ENCODE measurements at regions not wholly inside any gene's neighbourhood (a gene's known extent, or its start where the extent isn't known, plus 50 kb on each side); places are given as distances from the start of the nearest gene placed in this dataset.

DNA sequence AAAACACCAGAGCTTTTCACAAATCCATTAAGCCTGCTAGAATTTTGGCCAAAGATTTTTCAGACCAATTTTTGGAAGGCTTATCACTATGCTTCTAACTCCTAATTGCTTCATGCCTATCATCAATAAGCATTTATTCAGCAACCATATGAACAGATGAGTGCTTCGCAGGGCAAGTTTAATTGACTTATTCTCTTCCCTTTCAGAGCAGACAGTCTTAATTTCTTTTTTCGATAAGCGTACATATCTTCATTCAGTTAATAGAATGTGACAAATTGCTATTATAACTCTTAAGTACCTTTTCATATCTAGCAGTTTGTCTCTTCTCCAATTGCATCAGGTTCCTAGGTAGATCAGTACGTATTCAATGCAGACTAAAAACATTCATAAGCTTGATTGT lies 298.4 kb upstream of the ANO5 start:
- TF ChIP-seq, protein P1, sequence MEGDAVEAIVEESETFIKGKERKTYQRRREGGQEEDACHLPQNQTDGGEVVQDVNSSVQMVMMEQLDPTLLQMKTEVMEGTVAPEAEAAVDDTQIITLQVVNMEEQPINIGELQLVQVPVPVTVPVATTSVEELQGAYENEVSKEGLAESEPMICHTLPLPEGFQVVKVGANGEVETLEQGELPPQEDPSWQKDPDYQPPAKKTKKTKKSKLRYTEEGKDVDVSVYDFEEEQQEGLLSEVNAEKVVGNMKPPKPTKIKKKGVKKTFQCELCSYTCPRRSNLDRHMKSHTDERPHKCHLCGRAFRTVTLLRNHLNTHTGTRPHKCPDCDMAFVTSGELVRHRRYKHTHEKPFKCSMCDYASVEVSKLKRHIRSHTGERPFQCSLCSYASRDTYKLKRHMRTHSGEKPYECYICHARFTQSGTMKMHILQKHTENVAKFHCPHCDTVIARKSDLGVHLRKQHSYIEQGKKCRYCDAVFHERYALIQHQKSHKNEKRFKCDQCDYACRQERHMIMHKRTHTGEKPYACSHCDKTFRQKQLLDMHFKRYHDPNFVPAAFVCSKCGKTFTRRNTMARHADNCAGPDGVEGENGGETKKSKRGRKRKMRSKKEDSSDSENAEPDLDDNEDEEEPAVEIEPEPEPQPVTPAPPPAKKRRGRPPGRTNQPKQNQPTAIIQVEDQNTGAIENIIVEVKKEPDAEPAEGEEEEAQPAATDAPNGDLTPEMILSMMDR (conservative IDR thresholded peaks at IDR 0.05; ENCODE audit: low read length), result no peak
- no peak for TF ChIP-seq EZH2phosphoT487 (IDR thresholded peaks at IDR 0.05; ENCODE audit: borderline replicate concordance, low read depth, low read length)
